A549 (cell line): ENCODE measurements at regions not wholly inside any gene's neighbourhood (a gene's known extent, or its start where the extent isn't known, plus 50 kb on each side); places are given as distances from the start of the nearest gene placed in this dataset.

ENCODE experiments used
- ATAC-seq, 2 experiments: fragments of 200-7000 bp in 1 of 2; fragments of >200 bp in 1 of 2; cut with Nextera tagmentation in 1 of 2; cut with Tn5 transposase in 1 of 2; 3 replicates each; pipeline versions ENCODE4 v1.8.0 to v1.9.1; 2018 to 2020; ENCODE audit warnings: mild to moderate bottlenecking in 1 of 2, moderate library complexity in 1 of 2
- CTCF ChIA-PET: fragments of 300-600 bp; sonication (Branson Sonifier 250); formaldehyde crosslinking; extraction: SDS; loops from one replicate; lab custom pipeline; 2021; ENCODE audit warnings: antibody characterized with exemption, inconsistent platforms; lab: Yijun Ruan, JAX
- POLR2A ChIA-PET: fragments of 350-600 bp; formaldehyde crosslinking; extraction: SDS; loops from one replicate; lab custom pipeline; 2021; ENCODE audit warnings: antibody characterized with exemption, inconsistent platforms; lab: Yijun Ruan, JAX
- DNase-seq, 2 experiments: peaks; one replicate each; pipeline versions ENCODE4 v3.0.0 to v3.0.0-alpha.2; 2011 to 2016; ENCODE audit warnings: low read depth in 1 of 2, low spot score in 1 of 2
- FAIRE-seq: peaks from 2 replicates; lab custom pipeline; 2011; peaks lifted over from hg19 to GRCh38; lab: Jason Lieb, UNC
- H3K27ac ChIP-seq, 2 experiments: fragments of >200 bp; sonication (Bioruptor Twin); formaldehyde crosslinking; 3 replicates each; pipeline ENCODE4 v1.5.1; 2016 to 2017
- H3K4me1 ChIP-seq: fragments of >200 bp; sonication (Bioruptor Twin); formaldehyde crosslinking; 3 replicates; pipeline ENCODE4 v1.6.1; 2016
- H3K4me2 ChIP-seq: fragments of >200 bp; sonication (Bioruptor Twin); formaldehyde crosslinking; 3 replicates; pipeline ENCODE4 v1.6.1; 2016
- H3K4me3 ChIP-seq: fragments of >200 bp; sonication (Bioruptor Twin); formaldehyde crosslinking; 3 replicates; pipeline ENCODE4 v1.5.1; 2016
- H3K9me3 ChIP-seq: fragments of >200 bp; sonication (Bioruptor Twin); formaldehyde crosslinking; 3 replicates; pipeline ENCODE4 v1.6.1; 2016
- BCL3 ChIP-seq: fragments of >200 bp; sonication (Bioruptor Twin); formaldehyde crosslinking; IDR thresholded peaks from 3 replicates; pipeline ENCODE4 v1.6.1; 2016
- CBX2 ChIP-seq: fragments of 200-600 bp; sonication (generic); IDR thresholded peaks from 2 replicates; pipeline ENCODE4 v1.6.1; 2016; ENCODE audit warnings: low read depth, mild to moderate bottlenecking, borderline replicate concordance
- CEBPB ChIP-seq, 2 experiments: fragments of >200 bp in 1 of 2; sonication (Bioruptor Twin) in 1 of 2; formaldehyde crosslinking in 1 of 2; IDR thresholded peaks; 2 replicates each; pipeline ENCODE4 v1.6.1; 2012 to 2016
- CHD4 ChIP-seq: fragments of 200-600 bp; sonication (generic); IDR thresholded peaks from 2 replicates; pipeline ENCODE4 v1.6.1; 2016; ENCODE audit warnings: antibody characterized with exemption, mild to moderate bottlenecking, borderline replicate concordance
- EHF ChIP-seq: fragments of 250-450 bp; sonication (Bioruptor Pico); IDR thresholded peaks from 2 replicates; pipeline ENCODE4 v1.5.0; 2020; ENCODE audit warnings: mild to moderate bottlenecking
- EHMT2 ChIP-seq: fragments of 200-600 bp; sonication (generic); IDR thresholded peaks from 2 replicates; pipeline ENCODE4 v1.6.1; 2016; ENCODE audit warnings: antibody characterized with exemption, low read depth, mild to moderate bottlenecking, moderate library complexity
- ESRRA ChIP-seq: fragments of 150-350 bp; IDR thresholded peaks from 2 replicates; pipeline ENCODE4 v1.6.1; 2014; ENCODE audit warnings: mild to moderate bottlenecking, low read length, borderline replicate concordance
- FOSB ChIP-seq: fragments of 250-450 bp; sonication (Bioruptor Pico); IDR thresholded peaks from 2 replicates; pipeline ENCODE4 v1.5.0; 2020; ENCODE audit warnings: mild to moderate bottlenecking, moderate library complexity
- FOSL2 ChIP-seq, 2 experiments: fragments of 450-650 bp in 1 of 2; fragments of >200 bp in 1 of 2; sonication (Bioruptor Twin) in 1 of 2; formaldehyde crosslinking; IDR thresholded peaks; 2 replicates each; pipeline versions ENCODE4 v1.5.0 to v1.6.1; 2016 to 2020; ENCODE audit warnings: mild to moderate bottlenecking in 1 of 2, moderate library complexity in 1 of 2
- FOXS1 ChIP-seq: fragments of 250-450 bp; sonication (Bioruptor Pico); IDR thresholded peaks from 2 replicates; pipeline ENCODE4 v1.5.0; 2020; ENCODE audit warnings: mild to moderate bottlenecking, moderate library complexity
- HMGXB4 ChIP-seq: fragments of 250-450 bp; sonication (Bioruptor Pico); IDR thresholded peaks from 2 replicates; pipeline ENCODE4 v1.5.0; 2021; ENCODE audit warnings: mild to moderate bottlenecking, moderate library complexity, borderline replicate concordance
- HOXB5 ChIP-seq: fragments of 250-450 bp; sonication (Bioruptor Pico); IDR thresholded peaks from 2 replicates; pipeline ENCODE4 v1.5.0; 2020; ENCODE audit warnings: mild to moderate bottlenecking, moderate library complexity
- JUN ChIP-seq, 2 experiments: fragments of >200 bp; sonication (Bioruptor Twin); formaldehyde crosslinking; IDR thresholded peaks; 2 replicates in 1 of 2; 3 replicates in 1 of 2; pipeline ENCODE4 v1.6.1; 2016 to 2017
- MAFK ChIP-seq: fragments of 450-650 bp; IDR thresholded peaks from 2 replicates; pipeline ENCODE4 v1.6.1; 2014; ENCODE audit not compliant: partially characterized antibody
- MYC ChIP-seq: IDR thresholded peaks from 2 replicates; pipeline ENCODE4 v1.6.1; 2012; ENCODE audit warnings: mild to moderate bottlenecking, inconsistent platforms, low read length, improper control_type of control experiment, borderline replicate concordance
- NPAS2 ChIP-seq: fragments of 250-450 bp; sonication (Bioruptor Pico); IDR thresholded peaks from 2 replicates; pipeline ENCODE4 v1.8.0; 2022; ENCODE audit warnings: mild to moderate bottlenecking, moderate library complexity, borderline replicate concordance
- PBX3 ChIP-seq: IDR thresholded peaks from 2 replicates; pipeline ENCODE4 v1.6.1; 2012
- PHF8 ChIP-seq: fragments of 200-600 bp; sonication (generic); IDR thresholded peaks from 2 replicates; pipeline ENCODE4 v1.6.1; 2016; ENCODE audit warnings: low read depth, mild to moderate bottlenecking, antibody characterized with exemption, moderate library complexity, borderline replicate concordance
- RARB ChIP-seq: fragments of 250-450 bp; sonication (Bioruptor Pico); IDR thresholded peaks from 2 replicates; pipeline ENCODE4 v1.8.0; 2021; ENCODE audit warnings: mild to moderate bottlenecking, moderate library complexity
- RCOR1 ChIP-seq: fragments of 150-350 bp; IDR thresholded peaks from 2 replicates; pipeline ENCODE4 v1.6.1; 2014; ENCODE audit warnings: antibody characterized with exemption, low read length, low read depth
- RNF2 ChIP-seq: fragments of 200-600 bp; sonication (generic); IDR thresholded peaks from 2 replicates; pipeline ENCODE4 v1.6.1; 2016; ENCODE audit warnings: low read depth, mild to moderate bottlenecking, antibody characterized with exemption, moderate library complexity, borderline replicate concordance
- SMC3 ChIP-seq: fragments of >200 bp; sonication (Bioruptor Twin); formaldehyde crosslinking; IDR thresholded peaks from 3 replicates; pipeline ENCODE4 v1.6.1; 2018; ENCODE audit warnings: inconsistent platforms
- SREBF2 ChIP-seq: fragments of 450-650 bp; IDR thresholded peaks from 2 replicates; pipeline ENCODE4 v1.6.1; 2014; ENCODE audit warnings: mild to moderate bottlenecking, moderate library complexity
- TFCP2L1 ChIP-seq: fragments of 250-450 bp; sonication (Bioruptor Pico); IDR thresholded peaks from 2 replicates; pipeline ENCODE4 v1.5.0; 2021; ENCODE audit warnings: mild to moderate bottlenecking
- TP53 ChIP-seq: fragments of 250-450 bp; sonication (Bioruptor Pico); IDR thresholded peaks from 2 replicates; pipeline ENCODE4 v1.5.0; 2021; ENCODE audit warnings: mild to moderate bottlenecking, moderate library complexity
- ZC3H11A ChIP-seq: fragments of 450-650 bp; IDR thresholded peaks from 2 replicates; pipeline ENCODE4 v1.6.1; 2014; ENCODE audit warnings: antibody characterized with exemption, mild to moderate bottlenecking
- ZNF302 ChIP-seq: fragments of 250-450 bp; sonication (Bioruptor Pico); IDR thresholded peaks from 2 replicates; pipeline ENCODE4 v1.9.0; 2021; ENCODE audit warnings: inconsistent platforms, mild to moderate bottlenecking, moderate library complexity
- ZSCAN20 ChIP-seq: fragments of 250-450 bp; sonication (Bioruptor Pico); IDR thresholded peaks from 2 replicates; pipeline ENCODE4 v1.8.0; 2022; ENCODE audit warnings: mild to moderate bottlenecking, moderate library complexity
- WGBS: methylation state at CpG from one replicate; pipeline ENCODE4 v1.1.6; 2017; ENCODE audit errors: missing lambda C conversion rate; 5-methylcytosine and 5-hydroxymethylcytosine counted together

GRCh38 chr6:19354181-19354580, 483.0 kb upstream of the ID4 start:
- CTCF ChIA-PET, result no interaction called here
- no peak overlapping the region for H3K27ac ChIP-seq
- ATAC-seq, result no peak
- TF ChIP-seq TFCP2L1 (CRISPR knock-in tag) (no peak), EHMT2 (no peak)
- TF ChIP-seq, all 56 proteins: peak for 0
- WGBS, result 0% methylated on average over 1 of the region's 1 CpG
- Histone ChIP-seq H3K4me1 (no peaks in the 10 kb centered on the region), H3K4me3 (no peak overlapping the region), H3K4me2 (no peak overlapping the region), H3K9me3 (no peaks in the 10 kb centered on the region)
- DNase-seq (no peak), FAIRE-seq (no peak)
- POLR2A ChIA-PET, result no interaction called here

GRCh38 chr6:19356692-19357091, 480.5 kb upstream of the ID4 start:
- WGBS, result 76% methylated on average over 2 of the region's 2 CpGs
- Histone ChIP-seq H3K4me2 (no peak overlapping the region), H3K27ac (no peak overlapping the region), H3K9me3 (no peaks in the 10 kb centered on the region), H3K4me3 (no peak overlapping the region), H3K4me1 (no peaks in the 10 kb centered on the region)
- DNase-seq (no peak), FAIRE-seq (no peak), ATAC-seq (no peak)
- no peak for TF ChIP-seq MAFK
- TF ChIP-seq SREBF2, result no peak
- no peak for TF ChIP-seq FOXS1 (CRISPR knock-in tag)
- no peak for TF ChIP-seq SMC3
- TF ChIP-seq ZC3H11A, result no peak
- no peak for TF ChIP-seq FOSL2 (IDR thresholded peaks at IDR 0.05)
- TF ChIP-seq FOSL2 (CRISPR knock-in tag; IDR thresholded peaks at IDR 0.05), result no peak
- TF ChIP-seq ESRRA, result no peak
- no peak for TF ChIP-seq CEBPB (IDR thresholded peaks at IDR 0.05)
- TF ChIP-seq PBX3, result no peak
- no peak for TF ChIP-seq MYC
- no peak for TF ChIP-seq PHF8
- TF ChIP-seq ZNF302 (CRISPR knock-in tag), result no peak
- no peak for TF ChIP-seq HOXB5 (CRISPR knock-in tag)
- no peak for TF ChIP-seq RARB (CRISPR knock-in tag)
- no peak for TF ChIP-seq CHD4
- POLR2A ChIA-PET, result no interaction called here
- CTCF ChIA-PET, result no interaction called here

- FAIRE-seq (no peak), DNase-seq (no peak), ATAC-seq (no peak)
- H3K4me3 ChIP-seq, result no peak overlapping the region
- no peak overlapping the region for H3K4me2 ChIP-seq
- no peaks in the 10 kb centered on the region for H3K4me1 ChIP-seq
- WGBS, result 21% methylated on average over 5 of the region's 8 CpGs
- H3K9me3 ChIP-seq, result no peaks in the 10 kb centered on the region
- H3K27ac ChIP-seq, result no peak overlapping the region
- POLR2A ChIA-PET, result no interaction called here
- TF ChIP-seq JUN (IDR thresholded peaks at IDR 0.05), result no peak
- no peak for TF ChIP-seq SREBF2
- no peak for TF ChIP-seq NPAS2
- TF ChIP-seq FOSB, result no peak
- TF ChIP-seq BCL3, result no peak
- TF ChIP-seq EHMT2, result no peak
- no peak for TF ChIP-seq HMGXB4 (CRISPR knock-in tag)
- no peak for TF ChIP-seq TP53 (CRISPR knock-in tag)
- TF ChIP-seq SMC3, result no peak
- no peak for TF ChIP-seq CBX2
- no peak for TF ChIP-seq RARB (CRISPR knock-in tag)
- TF ChIP-seq EHF (CRISPR knock-in tag), result no peak
- TF ChIP-seq RNF2, result no peak
- TF ChIP-seq RCOR1, result no peak
- TF ChIP-seq PBX3, result no peak
- TF ChIP-seq ZSCAN20, result no peak
- CTCF ChIA-PET, result no interaction called here
These were observed 474.8 kb upstream of the ID4 start for GRCh38 chr6:19362396-19362795.
